ENCODE measurements at regions not wholly inside any gene's neighbourhood (a gene's known extent, or its start where the extent isn't known, plus 50 kb on each side); places are given as distances from the start of the nearest gene placed in this dataset.
"Not testable (repeated sequence)": the region's sequence is repeated elsewhere in the genome, so short reads cannot be mapped to it uniquely, and the experiment has no call there.

- DNase-seq (ENCODE audit: low spot score, unreplicated experiment): no peak
- Mint-ChIP-seq H3K9me3 (ENCODE audit: low read depth) (no peaks in the 10 kb centered on the region), H3K36me3 (ENCODE audit: insufficient read depth) (no peaks in the 10 kb centered on the region)
Measured at GRCh38 chr2:13508671-13509070, 791.9 kb downstream of the TRIB2 start.

DNA sequence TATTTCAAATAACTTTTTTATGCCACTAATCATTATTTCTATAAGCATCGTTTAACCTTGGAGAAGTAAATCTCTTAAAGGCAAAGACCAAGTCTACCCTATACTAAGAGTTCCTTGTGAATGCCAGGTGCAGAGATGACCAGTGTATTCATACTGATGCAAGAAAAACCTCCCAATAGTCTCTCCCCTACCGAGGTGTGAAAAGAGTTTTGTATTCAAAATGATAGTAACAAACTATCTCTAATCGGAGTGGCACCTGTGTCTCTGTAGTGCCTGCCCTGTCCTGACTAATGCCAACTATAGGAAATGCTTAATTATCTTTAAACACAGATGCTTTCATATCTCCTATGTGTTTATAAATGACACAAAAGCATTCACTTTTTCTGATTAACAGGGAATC is 798.5 kb downstream of the TRIB2 start:
- Mint-ChIP-seq H3K36me3 (ENCODE audit: insufficient read depth) (no peaks in the 10 kb centered on the region), H3K4me1 (ENCODE audit: low read depth) (no peaks in the 10 kb centered on the region), H3K27ac (no peak overlapping the region), H3K4me3 (ENCODE audit: low read depth) (no peak overlapping the region), H3K27me3 (no peaks in the 10 kb centered on the region), H3K9me3 (ENCODE audit: low read depth) (no peaks in the 10 kb centered on the region)
- no peak for DNase-seq (ENCODE audit: low spot score, unreplicated experiment)
- no peak for TF ChIP-seq CTCF (IDR thresholded peaks at IDR 0.05; ENCODE audit: unreplicated experiment)

More at GRCh38 chr2:13508671-13509070, 791.9 kb downstream of the TRIB2 start:
- TF ChIP-seq CTCF (IDR thresholded peaks at IDR 0.05; ENCODE audit: unreplicated experiment): no peak
- Mint-ChIP-seq H3K4me1 (ENCODE audit: low read depth) (no peaks in the 10 kb centered on the region), H3K4me3 (ENCODE audit: low read depth) (no peak overlapping the region), H3K27me3 (no peaks in the 10 kb centered on the region), H3K27ac (no peak overlapping the region)

DNA sequence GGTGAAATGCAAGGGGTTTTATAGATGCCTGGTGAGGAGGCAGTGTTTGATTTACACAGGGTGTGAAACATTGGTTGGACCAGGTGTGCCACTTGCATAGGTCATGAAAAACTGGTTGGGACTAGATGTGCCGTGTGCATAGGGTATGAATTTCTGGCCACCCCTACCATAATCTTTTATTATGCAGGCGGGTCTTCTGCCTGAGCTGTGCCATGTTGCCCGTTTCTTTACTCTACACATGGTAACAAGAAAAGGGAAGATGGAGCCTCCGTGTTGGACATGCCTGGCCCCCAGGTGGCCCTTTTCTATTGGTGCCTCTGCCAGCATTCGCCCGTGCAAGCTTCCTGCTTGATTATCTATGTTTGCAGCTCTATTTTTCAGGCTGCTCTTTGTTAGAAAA is 805.4 kb downstream of the TRIB2 start:
- Mint-ChIP-seq H3K36me3 (ENCODE audit: insufficient read depth) (no peaks in the 10 kb centered on the region), H3K27me3 (no peaks in the 10 kb centered on the region), H3K4me3 (ENCODE audit: low read depth) (no peak overlapping the region), H3K4me1 (ENCODE audit: low read depth) (peaks cover 2% of the 10 kb centered on the region), H3K9me3 (ENCODE audit: low read depth) (no peaks in the 10 kb centered on the region), H3K27ac (no peak overlapping the region)
- no peak for TF ChIP-seq CTCF (IDR thresholded peaks at IDR 0.05; ENCODE audit: unreplicated experiment)
- no peak for DNase-seq (ENCODE audit: low spot score, unreplicated experiment)

DNA sequence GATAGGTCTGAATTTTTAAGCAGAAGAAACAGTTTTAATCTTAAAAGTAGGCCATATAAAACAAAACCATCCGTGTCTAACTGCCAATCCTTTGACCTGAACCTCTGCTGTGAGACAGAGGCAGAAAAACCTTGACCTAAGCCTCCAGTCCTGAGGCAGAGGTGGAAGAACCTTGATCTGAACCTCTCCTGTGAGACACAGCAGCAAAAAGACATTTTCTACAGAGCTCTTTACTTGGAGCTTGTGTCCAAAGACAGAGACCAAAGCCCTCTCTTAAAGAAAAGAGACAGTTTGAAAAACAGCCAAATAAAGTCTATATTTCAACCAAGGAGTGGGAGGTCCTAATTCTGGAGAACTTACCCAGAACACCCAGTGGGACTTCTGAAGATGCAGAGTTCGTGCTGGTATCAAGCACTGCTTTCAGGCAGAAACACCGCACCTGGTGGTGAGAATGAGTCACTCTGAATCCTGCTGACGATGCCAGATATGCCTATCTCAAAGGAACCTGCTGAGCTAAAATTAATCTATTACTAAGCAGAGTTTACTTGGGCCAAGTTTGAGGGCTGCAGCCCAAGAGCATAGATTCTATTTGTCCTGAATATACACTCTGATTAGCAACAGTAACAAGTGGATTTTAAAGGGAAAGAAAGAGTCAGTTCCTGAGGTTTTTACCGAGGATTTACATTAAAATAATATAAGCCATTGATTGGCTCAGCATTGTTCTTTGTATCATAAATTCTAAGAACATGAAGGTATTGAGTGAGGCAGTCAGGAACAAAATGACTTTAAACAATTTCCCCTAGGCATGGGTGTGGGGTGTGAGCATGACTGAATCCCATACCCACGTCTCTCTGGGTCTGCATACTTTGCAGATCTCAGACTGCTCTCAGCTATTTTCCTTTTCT is 806.4 kb downstream of the TRIB2 start:
- DNase-seq (ENCODE audit: low spot score, unreplicated experiment): no peak
- TF ChIP-seq CTCF (IDR thresholded peaks at IDR 0.05; ENCODE audit: unreplicated experiment): peak; percentile 26

DNA sequence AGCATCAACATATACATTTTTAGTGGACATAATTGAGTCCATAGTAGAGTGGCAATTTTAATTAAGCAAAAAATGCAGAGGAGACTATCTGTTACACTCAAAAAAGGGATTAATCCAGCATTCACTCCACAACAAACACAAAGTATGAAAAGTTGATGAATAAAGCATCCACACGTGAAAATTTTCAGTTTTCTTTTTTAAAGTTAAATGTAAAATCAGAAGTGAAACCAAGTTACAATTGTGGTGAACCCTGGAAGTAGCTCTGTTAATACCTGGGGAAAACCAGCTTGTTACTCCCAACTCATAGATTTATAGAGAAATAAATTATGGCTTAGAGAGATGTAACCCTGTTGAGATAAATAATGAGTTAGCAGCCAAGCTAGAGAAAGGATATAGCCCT is 807.8 kb downstream of the TRIB2 start:
- Mint-ChIP-seq H3K4me1 (ENCODE audit: low read depth) (peaks cover 2% of the 10 kb centered on the region), H3K4me3 (ENCODE audit: low read depth) (no peak overlapping the region), H3K27ac (no peak overlapping the region), H3K27me3 (no peaks in the 10 kb centered on the region), H3K9me3 (ENCODE audit: low read depth) (no peaks in the 10 kb centered on the region), H3K36me3 (ENCODE audit: insufficient read depth) (no peaks in the 10 kb centered on the region)
- TF ChIP-seq CTCF (IDR thresholded peaks at IDR 0.05; ENCODE audit: unreplicated experiment): no peak
- DNase-seq (ENCODE audit: low spot score, unreplicated experiment): no peak

More for the DNA sequence above, 806.4 kb downstream of the TRIB2 start:
- H3K9me3 Mint-ChIP-seq (ENCODE audit: low read depth): no peaks in the 10 kb centered on the region
- peaks cover 2% of the 10 kb centered on the region for H3K4me1 Mint-ChIP-seq (ENCODE audit: low read depth)
- H3K27ac Mint-ChIP-seq: no peak overlapping the region
- no peaks in the 10 kb centered on the region for H3K27me3 Mint-ChIP-seq
- H3K36me3 Mint-ChIP-seq (ENCODE audit: insufficient read depth): no peaks in the 10 kb centered on the region
- H3K4me3 Mint-ChIP-seq (ENCODE audit: low read depth): no peak overlapping the region

GRCh38 chr2:13531735-13532410 is 815.1 kb downstream of the TRIB2 start:
- not testable (repeated sequence) for H3K4me3 Mint-ChIP-seq (ENCODE audit: low read depth); DNase-seq (ENCODE audit: low spot score, unreplicated experiment); H3K4me1 Mint-ChIP-seq (ENCODE audit: low read depth); H3K27me3 Mint-ChIP-seq; H3K27ac Mint-ChIP-seq; H3K9me3 Mint-ChIP-seq (ENCODE audit: low read depth); H3K36me3 Mint-ChIP-seq (ENCODE audit: insufficient read depth)

- H3K36me3 Mint-ChIP-seq (ENCODE audit: insufficient read depth); H3K27me3 Mint-ChIP-seq; DNase-seq (ENCODE audit: low spot score, unreplicated experiment); H3K9me3 Mint-ChIP-seq (ENCODE audit: low read depth); H3K4me3 Mint-ChIP-seq (ENCODE audit: low read depth); H3K27ac Mint-ChIP-seq; H3K4me1 Mint-ChIP-seq (ENCODE audit: low read depth): not testable (repeated sequence)
Measured at GRCh38 chr2:13532781-13533523, 816.2 kb downstream of the TRIB2 start.
